ENCODE measurements at regions not wholly inside any gene's neighbourhood (a gene's known extent, or its start where the extent isn't known, plus 50 kb on each side); places are given as distances from the start of the nearest gene placed in this dataset.

GRCh38 chr15:37810381-37810780 is 124.1 kb upstream of the TMCO5A start:
- TF ChIP-seq CTCF (IDR thresholded peaks at IDR 0.05), result no peak
- Mint-ChIP-seq H3K4me1 (ENCODE audit: low read depth) (no peaks in the 10 kb centered on the region), H3K9me3 (ENCODE audit: low read depth) (no peaks in the 10 kb centered on the region), H3K27me3 (ENCODE audit: low read depth) (peaks cover 10% of the 10 kb centered on the region), H3K27ac (ENCODE audit: unreplicated experiment) (no peak overlapping the region), H3K4me3 (ENCODE audit: unreplicated experiment) (no peak overlapping the region), H3K36me3 (ENCODE audit: low read depth) (no peaks in the 10 kb centered on the region)
- no peak for DNase-seq (ENCODE audit: low spot score)

GRCh38 chr15:37813306-37813705 is 121.1 kb upstream of the TMCO5A start:
- no peak for DNase-seq (ENCODE audit: low spot score)
- no peaks in the 10 kb centered on the region for H3K36me3 Mint-ChIP-seq (ENCODE audit: low read depth)

GRCh38 chr15:37814847-37815515 is 119.5 kb upstream of the TMCO5A start:
- Mint-ChIP-seq H3K9me3 (ENCODE audit: low read depth) (no peaks in the 10 kb centered on the region), H3K36me3 (ENCODE audit: low read depth) (no peaks in the 10 kb centered on the region), H3K27me3 (ENCODE audit: low read depth) (peaks cover 4% of the 10 kb centered on the region), H3K4me1 (ENCODE audit: low read depth) (no peaks in the 10 kb centered on the region), H3K27ac (ENCODE audit: unreplicated experiment) (no peak overlapping the region), H3K4me3 (ENCODE audit: unreplicated experiment) (no peak overlapping the region)
- TF ChIP-seq CTCF (IDR thresholded peaks at IDR 0.05), result no peak
- DNase-seq (ENCODE audit: low spot score), result no peak

More at GRCh38 chr15:37813306-37813705, 121.1 kb upstream of the TMCO5A start:
- TF ChIP-seq CTCF (IDR thresholded peaks at IDR 0.05), result no peak
- Mint-ChIP-seq H3K4me3 (ENCODE audit: unreplicated experiment) (no peak overlapping the region), H3K4me1 (ENCODE audit: low read depth) (no peaks in the 10 kb centered on the region), H3K27me3 (ENCODE audit: low read depth) (peaks cover 4% of the 10 kb centered on the region), H3K27ac (ENCODE audit: unreplicated experiment) (no peak overlapping the region), H3K9me3 (ENCODE audit: low read depth) (no peaks in the 10 kb centered on the region)

- H3K4me1 Mint-ChIP-seq (ENCODE audit: low read depth), result no peaks in the 10 kb centered on the region
These were observed 116.2 kb upstream of the TMCO5A start for GRCh38 chr15:37818152-37818677.

GRCh38 chr15:37819191-37819590 is 115.2 kb upstream of the TMCO5A start:
- Mint-ChIP-seq H3K27me3 (ENCODE audit: low read depth) (no peaks in the 10 kb centered on the region), H3K4me1 (ENCODE audit: low read depth) (no peaks in the 10 kb centered on the region), H3K4me3 (ENCODE audit: unreplicated experiment) (no peak overlapping the region), H3K9me3 (ENCODE audit: low read depth) (no peaks in the 10 kb centered on the region), H3K36me3 (ENCODE audit: low read depth) (no peaks in the 10 kb centered on the region), H3K27ac (ENCODE audit: unreplicated experiment) (no peak overlapping the region)
- TF ChIP-seq CTCF (IDR thresholded peaks at IDR 0.05), result no peak
- DNase-seq (ENCODE audit: low spot score), result no peak

More at GRCh38 chr15:37818152-37818677, 116.2 kb upstream of the TMCO5A start:
- TF ChIP-seq CTCF (IDR thresholded peaks at IDR 0.05), result no peak
- Mint-ChIP-seq H3K4me3 (ENCODE audit: unreplicated experiment) (no peak overlapping the region), H3K27me3 (ENCODE audit: low read depth) (peaks cover 4% of the 10 kb centered on the region), H3K9me3 (ENCODE audit: low read depth) (no peaks in the 10 kb centered on the region), H3K27ac (ENCODE audit: unreplicated experiment) (no peak overlapping the region), H3K36me3 (ENCODE audit: low read depth) (no peaks in the 10 kb centered on the region)
- no peak for DNase-seq (ENCODE audit: low spot score)

All from chondrocyte (in vitro differentiated cells).